ENCODE measurements at regions not wholly inside any gene's neighbourhood (a gene's known extent, or its start where the extent isn't known, plus 50 kb on each side); places are given as distances from the start of the nearest gene placed in this dataset.

DNA sequence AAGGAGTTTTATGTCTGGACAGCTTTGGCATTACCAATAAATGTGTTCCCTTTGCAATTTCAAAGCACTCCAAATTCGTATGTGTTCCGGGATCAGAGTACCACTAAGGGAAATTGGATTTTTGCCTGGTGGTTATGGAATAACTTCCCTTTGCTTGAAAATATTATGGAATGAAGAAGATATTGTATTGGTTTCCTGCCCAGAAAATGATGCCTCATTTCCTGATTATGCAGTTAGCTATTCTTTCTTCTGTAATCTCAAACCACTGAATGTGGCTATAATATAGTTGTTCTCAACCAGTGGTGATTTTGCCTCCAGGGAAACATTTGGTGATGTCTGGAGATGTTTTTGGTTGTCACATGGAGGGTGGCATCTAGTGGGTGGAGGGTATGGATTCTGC, 142.9 kb downstream of the PCDH7 start:
- H2BK15ac ChIP-seq (ENCODE audit: low read depth, poor library complexity, severe bottlenecking): no peak overlapping the region
- no peak overlapping the region for H2BK5ac ChIP-seq (ENCODE audit: low read depth, low read length, poor library complexity, severe bottlenecking)
- WGBS: 100% methylated on average over 2 of the region's 2 CpGs
- peak overlapping the region in 1 of 2 experiments; percentile 27 for H3K14ac ChIP-seq (ENCODE audit: low read length in 2 of 2)
- H2BK12ac ChIP-seq (ENCODE audit: low read length in 2 of 2): no peak overlapping the region
- no peak overlapping the region for H3K4ac ChIP-seq (ENCODE audit: low read depth in 1 of 2, low read length in 2 of 2)
- H3K4me2 ChIP-seq (ENCODE audit: low read length, poor library complexity, severe bottlenecking): no peak overlapping the region
- peak overlapping the region; percentile 10 for H3K9ac ChIP-seq (ENCODE audit: low read length)
- peak overlapping the region; percentile 75 for H4K8ac ChIP-seq (ENCODE audit: low read length)
- H2AK5ac ChIP-seq (ENCODE audit: low read length, severe bottlenecking): no peak overlapping the region
- H3K79me1 ChIP-seq (replicated peaks; ENCODE audit: low read length, poor library complexity, severe bottlenecking): no peaks in the 10 kb centered on the region
- no peak overlapping the region for H2BK120ac ChIP-seq (ENCODE audit: low read depth, low read length)
- H2AFZ ChIP-seq (ENCODE audit: low read depth, low read length): no peak overlapping the region
- no peak overlapping the region for H3K27ac ChIP-seq (ENCODE audit: low read length, poor library complexity, severe bottlenecking)
- no peak for DNase-seq
- no peak overlapping the region for H3K23ac ChIP-seq (ENCODE audit: low read length in 2 of 2)
- H3K27me3 ChIP-seq (ENCODE audit: control insufficient read depth in 1 of 2, insufficient read depth in 1 of 2, low read length in 2 of 2): no peaks in the 10 kb centered on the region
- H3K4me1 ChIP-seq (ENCODE audit: control insufficient read depth, insufficient read depth, low read depth, low read length): peaks cover 1% of the 10 kb centered on the region
- H3K36me3 ChIP-seq (ENCODE audit: control insufficient read depth in 1 of 2, insufficient read depth in 2 of 2, low read depth in 1 of 2, low read length in 2 of 2): no peaks in the 10 kb centered on the region
- no peak overlapping the region for H3K18ac ChIP-seq (ENCODE audit: low read depth in 1 of 2, low read length in 2 of 2)
- H3K4me3 ChIP-seq (ENCODE audit: insufficient read depth in 1 of 2, low read depth in 1 of 2, low read length in 2 of 2): peak overlapping the region in 1 of 2 experiments; percentile 36
- H4K91ac ChIP-seq (ENCODE audit: low read length): no peak overlapping the region
- no peaks in the 10 kb centered on the region for H3K9me3 ChIP-seq (ENCODE audit: control insufficient read depth, low read length)

- no peaks in the 10 kb centered on the region for H3K9me3 ChIP-seq (ENCODE audit: control insufficient read depth, low read length)
- H3K4ac ChIP-seq (ENCODE audit: low read depth in 1 of 2, low read length in 2 of 2): no peak overlapping the region
- H4K91ac ChIP-seq (ENCODE audit: low read length): no peak overlapping the region
- no peaks in the 10 kb centered on the region for H3K27me3 ChIP-seq (ENCODE audit: control insufficient read depth in 1 of 2, insufficient read depth in 1 of 2, low read length in 2 of 2)
- H3K27ac ChIP-seq (ENCODE audit: low read length, poor library complexity, severe bottlenecking): no peak overlapping the region
- H3K18ac ChIP-seq (ENCODE audit: low read depth in 1 of 2, low read length in 2 of 2): peak overlapping the region in 1 of 2 experiments; percentile 43
- no peak for DNase-seq
- H2BK120ac ChIP-seq (ENCODE audit: low read depth, low read length): no peak overlapping the region
- H4K8ac ChIP-seq (ENCODE audit: low read length): no peak overlapping the region
- no peak overlapping the region for H2AFZ ChIP-seq (ENCODE audit: low read depth, low read length)
- peaks cover 1% of the 10 kb centered on the region for H3K4me1 ChIP-seq (ENCODE audit: control insufficient read depth, insufficient read depth, low read depth, low read length)
- H3K79me1 ChIP-seq (replicated peaks; ENCODE audit: low read length, poor library complexity, severe bottlenecking): no peaks in the 10 kb centered on the region
- H2BK5ac ChIP-seq (ENCODE audit: low read depth, low read length, poor library complexity, severe bottlenecking): no peak overlapping the region
- H3K9ac ChIP-seq (ENCODE audit: low read length): no peak overlapping the region
- no peaks in the 10 kb centered on the region for H3K36me3 ChIP-seq (ENCODE audit: control insufficient read depth in 1 of 2, insufficient read depth in 2 of 2, low read depth in 1 of 2, low read length in 2 of 2)
- H2BK12ac ChIP-seq (ENCODE audit: low read length in 2 of 2): no peak overlapping the region
- WGBS: 70% methylated on average over 3 of the region's 3 CpGs
- H3K4me2 ChIP-seq (ENCODE audit: low read length, poor library complexity, severe bottlenecking): no peak overlapping the region
- no peak overlapping the region for H3K14ac ChIP-seq (ENCODE audit: low read length in 2 of 2)
- H2BK15ac ChIP-seq (ENCODE audit: low read depth, poor library complexity, severe bottlenecking): no peak overlapping the region
- peak overlapping the region; percentile 7 for H2AK5ac ChIP-seq (ENCODE audit: low read length, severe bottlenecking)
- H3K23ac ChIP-seq (ENCODE audit: low read length in 2 of 2): no peak overlapping the region
- H3K4me3 ChIP-seq (ENCODE audit: insufficient read depth in 1 of 2, low read depth in 1 of 2, low read length in 2 of 2): no peak overlapping the region
Observed at GRCh38 chr4:30865691-30866090, 145.5 kb downstream of the PCDH7 start.

DNA sequence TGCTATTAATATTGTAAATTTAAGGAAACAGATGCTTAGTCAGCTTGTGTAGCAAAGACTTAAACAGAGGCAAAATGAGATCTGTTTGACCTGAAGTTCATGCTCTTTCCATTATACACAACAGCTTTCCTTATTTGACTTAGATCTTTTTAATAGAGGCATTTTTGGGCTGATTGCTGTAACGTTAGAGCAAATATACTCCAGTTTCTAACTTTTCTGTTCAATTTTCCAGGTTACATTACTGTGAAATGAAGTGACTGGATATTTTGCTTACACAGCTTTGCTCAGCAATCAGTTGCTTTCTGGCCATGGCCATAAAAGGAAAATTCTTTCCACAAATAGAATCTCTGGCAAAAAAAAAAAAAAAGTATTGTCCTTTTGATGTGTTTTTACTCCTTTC, 146.2 kb downstream of the PCDH7 start:
- no peak overlapping the region for H3K4me3 ChIP-seq (ENCODE audit: insufficient read depth in 1 of 2, low read depth in 1 of 2, low read length in 2 of 2)
- H3K4ac ChIP-seq (ENCODE audit: low read depth in 1 of 2, low read length in 2 of 2): no peak overlapping the region
- no peak overlapping the region for H2BK120ac ChIP-seq (ENCODE audit: low read depth, low read length)
- no peak for DNase-seq
- H3K79me1 ChIP-seq (replicated peaks; ENCODE audit: low read length, poor library complexity, severe bottlenecking): no peaks in the 10 kb centered on the region
- H2BK5ac ChIP-seq (ENCODE audit: low read depth, low read length, poor library complexity, severe bottlenecking): no peak overlapping the region
- no peaks in the 10 kb centered on the region for H3K27me3 ChIP-seq (ENCODE audit: control insufficient read depth in 1 of 2, insufficient read depth in 1 of 2, low read length in 2 of 2)
- no peaks in the 10 kb centered on the region for H3K36me3 ChIP-seq (ENCODE audit: control insufficient read depth in 1 of 2, insufficient read depth in 2 of 2, low read depth in 1 of 2, low read length in 2 of 2)
- no peak overlapping the region for H2BK15ac ChIP-seq (ENCODE audit: low read depth, poor library complexity, severe bottlenecking)
- no peak overlapping the region for H3K9ac ChIP-seq (ENCODE audit: low read length)
- H3K4me2 ChIP-seq (ENCODE audit: low read length, poor library complexity, severe bottlenecking): no peak overlapping the region
- H2BK12ac ChIP-seq (ENCODE audit: low read length in 2 of 2): no peak overlapping the region
- no peak overlapping the region for H3K18ac ChIP-seq (ENCODE audit: low read depth in 1 of 2, low read length in 2 of 2)
- H3K14ac ChIP-seq (ENCODE audit: low read length in 2 of 2): no peak overlapping the region
- H3K4me1 ChIP-seq (ENCODE audit: control insufficient read depth, insufficient read depth, low read depth, low read length): peaks cover 1% of the 10 kb centered on the region
- no CpG with 5 or more reads among the region's 1 CpG for WGBS
- H3K9me3 ChIP-seq (ENCODE audit: control insufficient read depth, low read length): no peaks in the 10 kb centered on the region
- H2AK5ac ChIP-seq (ENCODE audit: low read length, severe bottlenecking): no peak overlapping the region
- no peak overlapping the region for H4K91ac ChIP-seq (ENCODE audit: low read length)
- peak overlapping the region; percentile 84 for H3K27ac ChIP-seq (ENCODE audit: low read length, poor library complexity, severe bottlenecking)
- H2AFZ ChIP-seq (ENCODE audit: low read depth, low read length): no peak overlapping the region
- no peak overlapping the region for H3K23ac ChIP-seq (ENCODE audit: low read length in 2 of 2)
- no peak overlapping the region for H4K8ac ChIP-seq (ENCODE audit: low read length)

- no peak overlapping the region for H3K4ac ChIP-seq (ENCODE audit: low read depth in 1 of 2, low read length in 2 of 2)
- WGBS: no CpG with 5 or more reads among the region's 1 CpG
Observed at GRCh38 chr4:30866907-30867306, 146.7 kb downstream of the PCDH7 start.

More at GRCh38 chr4:30866907-30867306, 146.7 kb downstream of the PCDH7 start:
- Histone ChIP-seq H2BK5ac (ENCODE audit: low read depth, low read length, poor library complexity, severe bottlenecking) (no peak overlapping the region), H3K4me2 (ENCODE audit: low read length, poor library complexity, severe bottlenecking) (no peak overlapping the region), H2AFZ (ENCODE audit: low read depth, low read length) (no peak overlapping the region), H3K4me1 (ENCODE audit: control insufficient read depth, insufficient read depth, low read depth, low read length) (peaks cover 1% of the 10 kb centered on the region), H3K9ac (ENCODE audit: low read length) (no peak overlapping the region), H3K27ac (ENCODE audit: low read length, poor library complexity, severe bottlenecking) (peak overlapping the region; percentile 84), H3K79me1 (replicated peaks; ENCODE audit: low read length, poor library complexity, severe bottlenecking) (no peaks in the 10 kb centered on the region), H2BK15ac (ENCODE audit: low read depth, poor library complexity, severe bottlenecking) (no peak overlapping the region), H3K9me3 (ENCODE audit: control insufficient read depth, low read length) (no peaks in the 10 kb centered on the region), H4K8ac (ENCODE audit: low read length) (no peak overlapping the region), H3K23ac (ENCODE audit: low read length in 2 of 2) (no peak overlapping the region), H3K4me3 (ENCODE audit: insufficient read depth in 1 of 2, low read depth in 1 of 2, low read length in 2 of 2) (no peak overlapping the region), H3K18ac (ENCODE audit: low read depth in 1 of 2, low read length in 2 of 2) (no peak overlapping the region), H2BK12ac (ENCODE audit: low read length in 2 of 2) (no peak overlapping the region), H4K91ac (ENCODE audit: low read length) (no peak overlapping the region), H3K36me3 (ENCODE audit: control insufficient read depth in 1 of 2, insufficient read depth in 2 of 2, low read depth in 1 of 2, low read length in 2 of 2) (no peaks in the 10 kb centered on the region), H2AK5ac (ENCODE audit: low read length, severe bottlenecking) (no peak overlapping the region), H2BK120ac (ENCODE audit: low read depth, low read length) (no peak overlapping the region), H3K27me3 (ENCODE audit: control insufficient read depth in 1 of 2, insufficient read depth in 1 of 2, low read length in 2 of 2) (no peaks in the 10 kb centered on the region), H3K14ac (ENCODE audit: low read length in 2 of 2) (no peak overlapping the region)
- no peak for DNase-seq
